Activated CD4-positive, alpha-beta T cell treated with anti-CD3 and anti-CD28 coated beads, Interleukin-2, Interleukin-4, amounts not matched to agents 100 ng/mL and 50 ng/mL, durations not matched to agents 16 hours and 8 hours (primary cell): ENCODE measurements at regions not wholly inside any gene's neighbourhood (a gene's known extent, or its start where the extent isn't known, plus 50 kb on each side); places are given as distances from the start of the nearest gene placed in this dataset.

ENCODE experiments used
- DNase-seq: peaks from one replicate; pipeline ENCODE4 v3.0.0-alpha.2; 2020; ENCODE audit warnings: low spot score

DNA sequence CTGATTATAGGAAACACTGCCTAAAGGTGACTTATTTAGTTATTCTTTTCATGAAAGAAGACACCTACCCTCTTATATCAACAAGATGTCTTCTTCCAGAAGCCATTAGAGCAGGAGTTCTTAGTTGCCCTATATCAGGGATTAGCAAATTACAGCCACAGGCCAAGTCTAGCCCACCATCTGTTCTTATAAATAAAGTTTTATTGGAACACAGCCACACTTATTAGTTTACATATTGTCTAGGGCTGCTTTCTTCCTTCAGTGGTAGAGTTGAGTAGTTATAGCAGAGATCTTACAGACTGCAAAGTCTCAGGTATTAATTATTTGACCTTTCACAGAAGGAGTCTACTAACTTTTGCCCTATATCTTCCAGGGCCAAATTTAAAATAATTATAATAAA lies 157.2 kb upstream of the NOCT start:
- DNase-seq, result no peak

DNA sequence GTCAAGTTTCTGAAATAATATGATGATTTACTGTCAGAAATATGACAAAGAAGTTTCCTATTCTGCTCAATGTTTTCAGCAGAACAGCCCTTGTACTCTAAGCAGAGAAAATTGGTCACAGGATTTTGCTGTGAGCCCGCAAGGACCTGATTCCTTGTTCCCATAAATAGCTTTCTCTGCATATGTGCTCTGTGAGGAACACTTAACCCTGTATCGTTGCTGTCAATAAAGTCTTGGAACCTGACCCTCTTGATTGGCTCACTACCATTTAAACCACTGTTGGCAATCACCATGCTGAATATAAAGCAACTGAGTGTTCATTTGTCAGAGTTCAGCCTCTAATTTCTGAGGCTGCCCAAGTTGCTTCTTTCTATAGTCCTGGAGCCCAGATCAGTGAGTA lies 158.2 kb upstream of the NOCT start:
- no peak for DNase-seq

DNA sequence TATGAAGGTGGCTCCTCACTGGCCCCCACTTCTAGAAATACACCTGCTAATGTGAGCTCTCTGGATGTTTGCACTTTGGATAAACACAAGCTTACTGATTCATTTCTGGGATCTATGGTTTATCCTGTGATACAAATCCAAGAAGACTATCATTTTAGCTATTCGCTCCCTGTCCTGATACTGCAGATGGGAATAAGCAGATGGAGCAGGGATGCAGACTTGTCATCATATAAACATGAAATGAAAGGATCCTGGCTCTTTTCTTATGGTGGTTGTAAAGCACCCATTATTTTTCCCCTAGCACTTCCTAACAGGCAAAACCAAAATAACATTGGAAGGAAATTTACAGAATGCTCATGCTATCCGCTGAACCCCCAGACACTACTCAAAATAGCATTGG lies 162.9 kb upstream of the NOCT start:
- no peak for DNase-seq

DNA sequence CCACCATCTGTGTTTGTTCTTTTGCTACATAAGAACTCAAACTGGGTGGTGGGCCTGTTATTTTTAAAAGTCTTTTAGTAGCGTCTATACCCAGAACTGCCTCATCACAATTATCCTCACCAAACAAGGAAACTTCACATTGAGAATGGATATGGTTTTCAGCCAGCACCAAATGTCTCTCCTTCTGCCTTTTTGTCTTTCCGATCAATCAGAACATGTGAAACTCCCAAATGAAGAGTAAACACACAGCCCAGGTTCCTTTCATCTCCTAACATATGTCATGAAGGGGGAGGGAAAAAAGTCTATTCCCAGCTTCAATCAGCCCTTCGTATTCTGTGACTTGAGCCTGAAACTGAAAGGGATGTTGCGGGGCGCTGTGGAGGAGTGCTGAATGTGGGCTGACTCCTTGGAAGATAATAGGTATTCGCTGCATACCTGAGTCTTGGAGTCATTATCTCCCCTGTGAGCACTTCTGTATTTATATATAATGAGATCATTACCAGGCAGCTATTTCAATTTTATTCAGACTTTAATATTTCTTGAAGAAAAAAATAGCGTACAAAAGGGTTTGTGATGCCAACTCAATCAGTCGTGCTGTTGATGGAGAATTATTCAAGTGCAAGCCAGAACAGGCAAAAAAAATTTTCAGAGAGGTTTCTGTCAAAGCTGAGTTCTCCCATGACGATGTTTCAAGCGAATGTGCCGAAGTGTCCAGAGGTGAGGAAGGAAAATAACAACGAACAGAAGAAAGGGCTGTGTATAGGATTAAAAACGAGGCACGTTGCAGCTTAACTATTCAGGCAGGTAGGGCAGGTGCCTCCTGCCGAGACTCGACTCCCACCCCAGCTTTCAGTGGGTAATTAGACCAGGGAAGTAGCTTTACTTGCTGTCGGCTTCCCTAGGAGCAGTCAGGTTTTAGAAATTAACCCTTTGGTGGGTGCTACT lies 163.9 kb upstream of the NOCT start:
- DNase-seq, result no peak

DNA sequence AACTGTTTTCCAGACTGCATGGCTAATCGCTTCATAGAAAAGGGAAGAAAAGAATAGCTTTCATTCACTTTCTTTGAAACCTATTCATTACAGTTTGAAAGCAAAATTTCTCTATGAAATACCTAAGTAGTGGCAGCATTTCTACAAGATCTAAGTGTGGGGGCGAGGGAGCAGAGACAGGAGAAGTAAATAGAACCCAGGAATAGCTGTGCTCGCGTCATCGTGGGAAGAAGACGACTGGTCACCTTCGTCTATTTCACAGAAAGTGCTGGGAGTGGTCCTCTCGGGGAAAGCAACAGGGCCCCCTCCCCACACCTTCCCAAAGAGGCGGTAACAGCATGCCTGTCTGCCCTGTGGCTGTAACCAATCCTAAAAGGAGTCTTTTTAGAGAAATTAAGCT lies 169.9 kb upstream of the NOCT start:
- DNase-seq, result no peak

DNA sequence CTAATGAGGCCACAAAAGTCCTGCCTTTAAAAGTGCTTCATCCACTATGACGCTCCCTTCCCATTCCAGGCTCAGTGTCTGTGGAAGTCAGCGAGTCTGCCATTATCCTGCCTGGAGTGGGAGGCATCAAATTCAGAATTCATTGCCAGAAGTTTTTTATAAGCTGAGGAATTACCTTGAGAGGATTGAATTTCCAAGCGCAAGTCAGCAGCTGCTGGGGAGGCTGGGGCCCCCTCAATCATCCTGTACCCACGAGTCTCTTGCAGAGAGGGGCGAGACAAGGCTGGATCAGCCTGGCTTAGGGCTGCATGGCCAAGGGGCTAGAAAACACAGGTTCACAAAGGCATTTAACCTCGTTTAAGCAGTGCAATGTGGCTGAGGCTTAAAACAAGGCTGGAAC lies 170.5 kb upstream of the NOCT start:
- no peak for DNase-seq

DNA sequence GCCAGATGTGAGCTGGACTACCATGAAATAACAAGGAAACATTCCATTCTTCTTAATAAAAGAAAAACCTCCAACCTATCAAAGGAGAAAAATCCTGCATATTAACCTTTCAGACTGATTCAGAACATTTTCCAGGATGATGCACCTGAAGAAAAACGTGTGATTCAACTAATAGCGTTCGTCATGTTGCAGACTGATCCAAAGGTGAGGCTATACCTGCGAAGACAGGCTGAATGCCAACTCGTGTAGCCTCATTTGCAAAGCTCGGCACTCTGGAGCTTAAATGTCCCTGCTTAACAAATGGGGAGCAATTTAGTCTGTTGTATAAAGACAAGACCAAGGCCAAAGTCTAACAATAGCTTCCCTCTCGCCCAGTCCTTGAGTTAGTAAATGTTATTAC lies 172.0 kb upstream of the NOCT start:
- DNase-seq, result no peak

DNA sequence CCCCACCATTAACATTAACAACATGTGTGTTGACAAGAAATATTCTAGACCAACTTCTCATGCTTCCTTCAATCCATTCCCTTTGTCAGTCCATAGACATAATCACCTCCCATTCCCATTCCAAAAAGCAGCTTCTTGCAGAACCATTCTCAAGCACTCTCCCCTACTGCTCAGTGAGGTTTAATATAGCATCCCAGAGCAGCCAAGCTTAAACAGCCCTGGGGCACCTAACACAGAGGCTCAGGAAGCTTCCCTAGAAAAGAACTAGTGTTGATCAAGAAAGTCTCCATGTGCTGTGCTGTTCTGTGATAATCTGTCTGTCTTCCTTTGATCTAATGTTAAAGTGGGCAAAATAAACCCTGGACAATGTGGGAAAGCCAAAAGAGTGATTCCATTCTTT lies 174.2 kb upstream of the NOCT start:
- DNase-seq, result no peak

DNA sequence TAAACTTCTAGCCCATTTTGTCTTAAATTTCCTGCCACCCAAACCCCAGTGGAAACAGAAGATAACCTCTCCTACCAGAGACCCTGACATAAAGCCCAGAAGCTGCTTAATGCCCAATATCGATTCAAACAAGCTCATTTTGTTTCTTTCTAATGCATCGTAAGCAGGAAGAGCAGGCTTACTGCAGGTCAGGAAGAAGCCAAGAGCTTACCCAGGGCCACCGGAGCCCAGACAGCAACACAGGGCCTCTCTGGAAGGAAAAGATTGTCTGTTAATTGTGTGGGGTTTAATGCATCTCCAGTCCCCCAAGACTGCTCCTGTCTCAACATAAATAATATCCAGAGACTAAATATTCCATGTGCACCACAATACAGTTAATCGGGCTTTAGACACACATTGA lies 177.3 kb upstream of the NOCT start:
- no peak for DNase-seq

DNA sequence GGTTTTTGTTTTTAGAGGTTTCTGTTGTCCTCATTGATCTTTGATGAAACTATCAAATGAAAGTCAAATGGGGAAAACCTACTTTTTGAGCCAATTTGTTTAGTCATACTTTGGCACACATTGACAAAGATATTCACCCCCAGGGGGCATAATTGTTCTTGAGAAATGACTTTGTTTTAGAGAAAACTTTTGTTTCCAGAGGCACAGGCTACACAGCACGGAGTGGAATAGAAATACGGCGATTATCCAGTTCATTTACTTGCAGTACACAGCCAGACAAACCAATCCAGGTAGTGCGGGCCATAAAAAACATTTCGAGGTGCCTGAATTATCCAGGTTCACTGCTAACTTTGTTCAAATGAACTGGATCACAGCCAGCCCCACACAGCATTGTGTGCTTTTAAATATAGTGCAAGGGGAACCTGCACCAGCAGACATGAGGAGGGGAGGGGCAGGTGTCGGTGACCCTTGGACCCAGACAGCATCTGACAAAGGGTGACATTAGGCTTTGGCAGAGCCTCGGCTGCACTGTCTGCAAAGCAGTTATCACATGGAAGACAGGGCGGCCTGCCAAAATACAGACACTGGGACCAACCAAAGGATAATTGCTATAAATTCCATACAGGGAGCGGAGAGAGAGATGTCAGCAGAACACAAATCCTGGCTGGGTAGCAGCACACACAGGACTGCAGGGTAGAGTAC lies 179.6 kb upstream of the NOCT start:
- peak; percentile 1 for DNase-seq

DNA sequence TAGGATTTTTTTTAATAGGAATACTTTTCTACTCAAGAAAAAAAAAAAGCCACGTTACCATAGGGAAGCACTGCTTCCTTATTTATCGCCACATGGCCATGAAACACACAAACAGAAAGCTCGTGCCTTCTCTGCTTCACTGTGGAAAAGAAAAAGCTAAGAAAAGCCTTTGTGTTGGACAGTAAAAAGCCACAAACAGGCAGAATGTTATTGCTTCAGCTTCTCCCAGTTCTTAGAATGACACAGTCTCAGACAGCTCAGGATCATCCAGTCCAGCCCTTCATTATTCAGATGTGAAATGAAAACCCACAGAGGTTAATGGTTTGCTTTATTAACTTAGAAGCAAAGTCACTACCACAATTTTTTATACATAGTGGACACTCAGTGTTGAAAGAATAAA lies 181.6 kb upstream of the NOCT start:
- no peak for DNase-seq

DNA sequence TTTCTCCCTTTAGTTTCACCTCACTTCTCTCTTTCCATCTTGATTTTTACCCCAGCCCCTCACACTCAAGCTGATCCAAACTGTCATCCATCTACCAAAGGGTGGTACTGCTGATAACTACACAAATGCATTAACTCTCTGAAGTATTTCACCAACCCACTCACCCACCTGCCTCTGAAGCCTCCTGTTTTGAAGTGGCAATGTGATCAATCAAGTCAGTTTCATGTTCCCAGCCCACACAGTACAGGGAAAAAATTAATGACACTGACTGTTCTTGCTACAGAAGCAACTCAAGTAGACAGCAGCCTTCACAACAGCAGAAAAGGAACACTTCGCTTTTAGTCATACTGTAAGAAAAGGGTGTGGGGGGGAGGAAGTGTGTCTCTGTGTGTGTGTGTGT lies 183.0 kb upstream of the NOCT start:
- peak; percentile 1 for DNase-seq

DNA sequence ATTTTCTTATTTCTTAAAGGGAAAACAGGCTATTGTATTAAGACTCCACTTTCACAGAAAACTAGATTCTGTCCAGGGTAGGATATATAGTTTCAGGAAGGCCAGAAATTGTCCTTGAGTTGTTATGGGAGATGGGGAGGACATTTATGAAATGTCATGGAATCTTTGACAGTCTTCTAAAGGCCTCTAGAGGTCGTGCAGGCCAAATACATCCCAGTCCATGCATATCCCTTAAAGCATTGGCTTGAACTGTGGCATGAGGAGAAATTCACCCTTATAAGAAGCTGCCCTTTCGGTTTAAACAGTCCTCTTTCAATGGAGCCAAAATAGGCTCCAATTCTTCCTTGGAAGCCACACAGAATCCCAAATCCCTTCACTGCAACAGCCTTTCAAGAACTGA lies 183.6 kb upstream of the NOCT start:
- no peak for DNase-seq

DNA sequence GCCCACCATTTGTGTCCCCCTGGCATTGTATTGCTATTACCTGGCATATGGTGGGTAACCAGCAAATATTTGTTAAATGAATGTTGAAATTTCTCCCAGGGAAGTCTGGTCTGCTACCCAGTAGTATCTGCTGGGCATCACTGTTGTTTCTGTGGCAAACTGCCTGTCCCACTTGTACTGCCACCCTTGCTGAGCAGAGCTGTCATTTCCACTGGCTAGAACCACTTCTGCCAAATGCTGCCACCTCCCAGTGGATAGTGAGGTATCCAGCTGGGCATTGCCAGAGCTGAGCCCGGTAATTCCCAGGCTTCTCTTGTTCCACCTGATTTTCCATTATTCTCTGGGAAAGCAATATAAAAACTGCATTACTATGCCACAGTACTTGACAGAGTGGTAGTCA lies 186.7 kb upstream of the NOCT start:
- DNase-seq, result no peak

DNA sequence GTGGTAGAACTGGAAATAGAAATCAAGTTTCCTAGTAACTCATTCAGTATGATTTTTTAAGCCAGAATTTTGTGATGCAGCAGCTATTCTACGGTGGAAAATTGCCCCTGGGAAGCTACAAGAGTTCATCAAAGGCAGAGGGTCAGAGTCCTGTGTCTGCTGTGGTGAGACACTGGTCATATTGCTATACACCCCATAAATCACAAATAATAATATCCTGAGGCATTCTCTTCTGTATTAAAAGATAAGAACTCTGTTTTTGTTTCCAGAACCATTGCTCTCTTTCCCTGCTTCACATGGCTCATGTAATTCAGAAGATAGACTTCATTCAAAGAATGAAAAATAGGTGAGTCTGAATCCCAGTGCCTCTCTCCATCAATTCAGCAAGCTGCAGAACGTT lies 188.8 kb upstream of the NOCT start:
- DNase-seq, result no peak

DNA sequence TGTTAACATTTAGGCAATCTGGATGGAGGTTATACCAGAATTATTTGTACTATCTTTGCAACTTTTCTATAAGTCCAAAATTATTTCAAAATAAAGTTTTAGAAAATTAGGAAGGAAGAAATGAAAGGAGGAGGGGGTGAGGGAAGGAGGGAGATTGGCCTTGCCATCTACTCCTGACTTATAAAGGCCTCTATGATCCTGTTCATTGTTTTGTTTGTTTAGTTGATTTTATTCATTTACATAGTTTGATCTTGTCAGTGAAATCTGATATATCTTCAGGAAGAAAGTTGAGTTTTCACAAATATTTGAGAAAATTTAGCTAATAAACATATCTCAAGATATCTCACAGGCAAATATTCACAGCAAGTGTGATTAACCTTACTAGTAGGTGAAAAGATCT lies 189.3 kb upstream of the NOCT start:
- DNase-seq, result no peak

DNA sequence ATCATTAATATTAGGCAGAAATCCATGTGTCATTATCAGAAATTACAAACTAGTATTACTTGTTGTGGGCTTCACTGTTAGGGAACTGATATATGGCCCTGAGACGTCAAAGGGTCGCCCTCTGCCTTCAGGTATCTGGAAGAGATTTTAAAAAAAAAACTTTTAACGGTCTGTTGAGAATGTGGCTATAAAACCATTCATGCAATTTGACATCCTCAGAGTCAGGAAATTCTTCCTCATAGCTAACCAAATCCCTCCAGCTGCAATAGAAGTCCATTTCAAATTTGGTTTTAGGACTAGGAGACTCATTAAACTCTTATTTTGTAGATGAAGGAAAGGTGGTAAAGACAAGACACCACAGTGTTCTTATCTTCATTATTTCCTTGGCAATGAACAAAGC lies 194.2 kb upstream of the NOCT start:
- DNase-seq, result no peak

DNA sequence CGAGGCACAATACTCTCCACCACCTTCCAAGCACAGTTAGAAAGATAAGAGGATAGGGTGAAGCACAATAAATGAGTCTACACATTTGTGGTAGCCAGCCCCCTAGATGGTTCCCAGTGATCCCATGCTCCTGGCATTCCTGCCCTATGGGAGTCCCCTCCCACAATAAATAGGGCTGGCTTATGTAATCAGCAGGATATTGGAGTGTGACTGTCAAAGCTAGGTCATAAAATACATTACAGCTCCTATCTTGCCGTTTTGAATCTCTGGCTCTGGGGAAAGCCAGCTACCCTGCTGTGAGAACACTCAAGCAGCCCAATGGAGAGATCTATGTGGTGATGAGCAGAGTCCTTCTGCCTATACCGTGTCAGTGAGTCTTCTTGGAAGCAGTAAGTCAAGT lies 198.7 kb upstream of the NOCT start:
- DNase-seq, result no peak

DNA sequence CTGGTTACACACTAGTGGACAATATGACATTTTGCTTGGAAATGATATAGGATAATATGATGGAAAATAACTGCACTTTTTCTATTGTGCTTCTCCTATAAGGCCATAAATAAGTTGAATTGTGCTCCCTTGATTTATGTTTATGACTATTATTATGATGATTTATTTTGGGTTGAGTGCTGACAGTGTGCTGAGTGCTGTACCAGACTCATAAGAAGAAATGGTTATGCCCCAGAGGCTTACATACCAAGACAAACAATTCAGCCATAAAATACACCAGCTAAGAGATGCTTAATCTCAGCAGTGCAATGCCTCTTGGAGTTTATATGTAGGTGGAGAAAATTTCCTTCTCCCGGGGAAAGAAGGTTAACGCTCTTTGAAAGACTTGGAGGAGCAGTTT lies 199.8 kb upstream of the NOCT start:
- no peak for DNase-seq

DNA sequence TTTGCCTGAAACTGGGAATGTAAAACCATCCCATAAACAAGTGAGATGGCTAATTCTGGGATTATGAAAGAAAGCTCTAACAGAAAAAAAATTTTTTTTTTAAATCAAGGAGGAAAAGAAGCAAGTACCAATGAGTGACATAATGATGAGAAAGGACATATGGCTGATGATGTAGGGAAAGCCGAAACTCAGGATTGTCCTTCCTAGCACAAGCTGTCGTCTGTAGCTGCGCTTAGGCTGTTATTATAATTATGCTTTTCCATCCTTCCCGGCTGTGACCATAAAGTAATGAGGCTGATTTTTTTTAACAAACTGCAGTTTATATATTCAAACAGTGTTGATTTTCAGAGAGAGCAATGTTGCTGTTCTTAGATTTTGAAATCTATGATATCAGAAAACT lies 209.8 kb upstream of the NOCT start:
- DNase-seq, result no peak

DNA sequence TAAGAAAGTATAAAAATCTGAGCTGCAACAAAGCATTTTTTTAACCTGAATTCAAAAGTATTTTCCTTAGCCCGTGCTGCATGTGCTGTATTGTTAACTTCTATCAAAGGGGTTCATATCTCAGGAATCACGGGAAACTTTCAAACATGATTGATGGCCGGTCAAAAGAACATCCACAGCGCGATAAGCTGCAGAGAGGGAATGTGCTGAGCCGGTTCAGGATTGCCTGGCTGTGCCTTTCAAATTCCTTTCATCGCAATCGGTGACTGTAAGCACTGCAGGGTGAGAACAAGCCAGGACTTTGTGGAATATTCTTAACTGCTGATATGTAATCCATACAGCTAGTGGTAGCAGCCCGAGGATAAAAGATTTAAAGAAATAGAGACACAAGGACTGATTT lies 210.9 kb upstream of the NOCT start:
- DNase-seq, result no peak

DNA sequence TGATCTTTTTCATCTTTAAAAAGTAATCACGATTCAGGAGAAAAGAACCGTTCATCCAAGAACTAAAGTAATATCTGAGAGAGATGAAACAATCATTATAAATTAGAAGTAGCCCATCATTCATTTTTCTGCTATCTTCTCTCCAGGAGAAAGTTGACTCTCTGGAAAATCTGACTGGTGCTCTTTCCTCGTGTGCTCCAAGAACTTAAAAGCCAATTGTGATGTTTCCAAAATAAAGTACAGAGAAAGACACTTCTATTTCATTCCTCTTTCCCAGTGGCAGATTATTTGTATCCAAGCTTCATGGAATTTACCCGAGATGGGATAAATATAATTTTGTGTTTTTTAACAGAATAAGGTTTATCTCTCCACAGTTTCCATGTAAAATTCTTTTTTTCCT lies 212.5 kb upstream of the NOCT start:
- DNase-seq, result no peak

DNA sequence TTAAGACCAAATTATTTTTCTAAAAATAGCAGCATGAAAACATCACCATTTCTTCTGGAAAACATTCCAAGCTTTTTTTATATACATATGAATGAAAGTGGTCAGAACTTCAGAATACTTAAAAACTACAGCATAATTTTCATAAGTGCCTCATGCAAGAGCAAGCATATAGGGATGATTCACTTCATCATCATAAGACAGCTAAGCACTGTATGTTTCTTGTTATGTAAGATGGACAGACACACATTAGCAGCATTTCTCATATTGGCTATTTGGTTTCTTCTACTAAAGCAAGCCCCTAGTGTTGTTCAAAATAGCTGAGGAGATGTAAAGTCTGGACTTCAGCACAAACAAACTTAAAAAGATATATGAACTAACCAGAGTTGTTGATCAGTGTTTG lies 213.1 kb upstream of the NOCT start:
- no peak for DNase-seq

DNA sequence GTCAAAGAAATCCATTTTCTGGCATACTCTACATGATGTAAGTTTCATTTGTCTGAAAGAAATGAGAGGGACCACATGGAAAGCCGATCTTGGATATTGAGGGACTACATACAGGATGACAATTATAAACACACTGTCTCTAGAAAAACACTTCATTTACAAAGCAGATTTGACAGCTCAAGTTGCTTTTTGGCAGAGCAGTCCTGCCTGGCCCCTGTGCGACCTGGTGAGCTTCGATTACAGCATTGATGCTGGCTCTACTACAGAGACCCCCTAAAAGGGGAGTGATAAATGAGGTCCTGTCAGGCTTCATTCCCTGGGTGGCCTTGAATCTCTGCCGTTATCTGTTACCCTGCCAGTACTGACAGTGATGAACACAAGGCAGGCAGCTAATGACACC lies 215.2 kb upstream of the NOCT start:
- no peak for DNase-seq
